ENCODE measurements at regions not wholly inside any gene's neighbourhood (a gene's known extent, or its start where the extent isn't known, plus 50 kb on each side); places are given as distances from the start of the nearest gene placed in this dataset.
"Not testable (repeated sequence)": the region's sequence is repeated elsewhere in the genome, so short reads cannot be mapped to it uniquely, and the experiment has no call there.

- intact Hi-C loops (cut with micrococcal nuclease; ENCODE audit: unreplicated experiment); H3K4me3 ChIP-seq (ENCODE audit: low read depth in 2 of 2, low read length in 2 of 2); H3K27me3 ChIP-seq (ENCODE audit: control insufficient read depth, insufficient read depth, low read length); H3K27ac ChIP-seq (ENCODE audit: low read length); DNase-seq (ENCODE audit: low read depth, low spot score); ATAC-seq; H3K9me3 ChIP-seq (ENCODE audit: control insufficient read depth, insufficient read depth, low read depth, low read length); H3K4me1 ChIP-seq (ENCODE audit: control insufficient read depth, insufficient read depth, low read length); CTCF ChIA-PET; in situ Hi-C loops (cut with HindIII; ENCODE audit: low pct_unique_long_range_greater_than_20kb, low sequenced_read_pairs); POLR2A ChIA-PET; BruUV-seq (replicated peaks); H3K36me3 ChIP-seq (ENCODE audit: control insufficient read depth, insufficient read depth, low read length): not testable (repeated sequence)
Observed at GRCh38 chr1:209173796-209174195, 409.7 kb upstream of the CAMK1G start.

- ChIA-PET CTCF (no interaction called here), POLR2A (interaction anchor here (0.5 kb wide), 1 partner anchor 806 kb away, joined by 4 read pairs; no protein-coding TSS in a partner anchor)
- no peaks in the 10 kb centered on the region for H3K4me1 ChIP-seq (ENCODE audit: control insufficient read depth, insufficient read depth, low read length)
- TF ChIP-seq CTCF (IDR thresholded peaks at IDR 0.05) (no peak), TCF7L2 (IDR thresholded peaks at IDR 0.05; ENCODE audit: low read depth, low read length) (no peak), SIN3A (IDR thresholded peaks at IDR 0.05; ENCODE audit: borderline replicate concordance, insufficient read depth, low read depth, low read length) (no peak), POLR2AphosphoS5 (IDR thresholded peaks at IDR 0.05; ENCODE audit: low read depth, low read length) (no peak), REST (IDR thresholded peaks at IDR 0.05; ENCODE audit: insufficient read depth in 1 of 2, low read depth in 2 of 2, low read length in 1 of 2) (no peak)
- no TSS peak for BruUV-seq (replicated peaks)
- H3K27ac ChIP-seq (ENCODE audit: low read length) = no peak overlapping the region
- H3K36me3 ChIP-seq (ENCODE audit: control insufficient read depth, insufficient read depth, low read length) = no peaks in the 10 kb centered on the region
- ATAC-seq = no peak
- no peak overlapping the region for H3K4me3 ChIP-seq (ENCODE audit: low read depth in 2 of 2, low read length in 2 of 2)
- intact Hi-C loops (cut with micrococcal nuclease; ENCODE audit: unreplicated experiment) (no loop called here), in situ Hi-C loops (cut with HindIII; ENCODE audit: low pct_unique_long_range_greater_than_20kb, low sequenced_read_pairs) (no loop called here)
- H3K9me3 ChIP-seq (ENCODE audit: control insufficient read depth, insufficient read depth, low read depth, low read length) = no peaks in the 10 kb centered on the region
- H3K27me3 ChIP-seq (ENCODE audit: control insufficient read depth, insufficient read depth, low read length) = no peaks in the 10 kb centered on the region
- DNase-seq (ENCODE audit: low read depth, low spot score) = no peak
Observed at GRCh38 chr1:209176866-209177430, 406.6 kb upstream of the CAMK1G start.

- no peak overlapping the region for H3K27ac ChIP-seq (ENCODE audit: low read length)
- no peaks in the 10 kb centered on the region for H3K36me3 ChIP-seq (ENCODE audit: control insufficient read depth, insufficient read depth, low read length)
- ATAC-seq (no peak), DNase-seq (ENCODE audit: low read depth, low spot score) (no peak)
- ChIA-PET POLR2A (no interaction called here), CTCF (no interaction called here)
- no peak overlapping the region for H3K4me3 ChIP-seq (ENCODE audit: low read depth in 2 of 2, low read length in 2 of 2)
- no peaks in the 10 kb centered on the region for H3K9me3 ChIP-seq (ENCODE audit: control insufficient read depth, insufficient read depth, low read depth, low read length)
- TF ChIP-seq TCF7L2 (IDR thresholded peaks at IDR 0.05; ENCODE audit: low read depth, low read length) (no peak), SIN3A (IDR thresholded peaks at IDR 0.05; ENCODE audit: borderline replicate concordance, insufficient read depth, low read depth, low read length) (no peak), REST (IDR thresholded peaks at IDR 0.05; ENCODE audit: insufficient read depth in 1 of 2, low read depth in 2 of 2, low read length in 1 of 2) (no peak), CTCF (IDR thresholded peaks at IDR 0.05) (no peak), POLR2AphosphoS5 (IDR thresholded peaks at IDR 0.05; ENCODE audit: low read depth, low read length) (no peak)
- H3K27me3 ChIP-seq (ENCODE audit: control insufficient read depth, insufficient read depth, low read length) = no peaks in the 10 kb centered on the region
- no TSS peak for BruUV-seq (replicated peaks)
- in situ Hi-C loops (cut with HindIII; ENCODE audit: low pct_unique_long_range_greater_than_20kb, low sequenced_read_pairs) (no loop called here), intact Hi-C loops (cut with micrococcal nuclease; ENCODE audit: unreplicated experiment) (no loop called here)
- H3K4me1 ChIP-seq (ENCODE audit: control insufficient read depth, insufficient read depth, low read length) = no peaks in the 10 kb centered on the region
Observed at GRCh38 chr1:209183195-209183594, 400.3 kb upstream of the CAMK1G start.
